Peyer's patch (tissue), 4 donors: ENCODE measurements at regions not wholly inside any gene's neighbourhood (a gene's known extent, or its start where the extent isn't known, plus 50 kb on each side); places are given as distances from the start of the nearest gene placed in this dataset.
A peak's percentile ranks its signal among the peaks of the same experiment; 100 is the strongest.

ENCODE experiments used
- DNase-seq, 3 donors: peaks; one replicate each; pipeline ENCODE4 v3.0.0-alpha.2; 2017 to 2019
- H3K27ac ChIP-seq, 4 donors: fragments of 200-600 bp; sonication (generic); one replicate each; pipeline ENCODE4 v1.5.1; 2016 to 2019
- H3K27me3 ChIP-seq, 2 donors: fragments of 200-600 bp; sonication (generic); one replicate each; pipeline ENCODE4 v1.5.1; 2019
- H3K36me3 ChIP-seq, 3 donors: fragments of 200-600 bp; sonication (generic); one replicate each; pipeline ENCODE4 v1.5.1; 2016 to 2019
- H3K4me1 ChIP-seq, 4 donors: fragments of 200-600 bp; sonication (generic); one replicate each; pipeline ENCODE4 v1.5.1; 2016 to 2019
- H3K4me3 ChIP-seq, 4 donors: fragments of 200-600 bp; sonication (generic); 1 replicate in 3 of 4; 2 replicates in 1 of 4; pipeline ENCODE4 v1.5.1; 2016 to 2019; ENCODE audit warnings: mild to moderate bottlenecking in 1 of 4
- H3K9me3 ChIP-seq, 4 donors: fragments of 200-600 bp; sonication (generic); one replicate each; pipeline ENCODE4 v1.5.1; 2016 to 2019; ENCODE audit warnings: mild to moderate bottlenecking in 1 of 4
- CTCF ChIP-seq, 6 experiments: fragments of 450-650 bp in 4 of 6; fragments of 200-600 bp in 2 of 6; sonication (generic) in 1 of 6; IDR thresholded peaks; one replicate each; pipeline ENCODE4 v1.5.1; 2017 to 2019; ENCODE audit warnings: antibody characterized with exemption in 6 of 6, mild to moderate bottlenecking in 3 of 6, moderate library complexity in 1 of 6
- POLR2A ChIP-seq, 2 donors: fragments of 450-650 bp; IDR thresholded peaks; one replicate each; pipeline ENCODE4 v1.5.1; 2017; ENCODE audit warnings: antibody characterized with exemption in 2 of 2, mild to moderate bottlenecking in 2 of 2, moderate library complexity in 2 of 2

GRCh38 chr20:53880108-53880641, 190.2 kb downstream of the BCAS1 start:
- H3K9me3 ChIP-seq = no peaks in the 10 kb centered on the region
- H3K27ac ChIP-seq = peak overlapping the region in 1 of 4 donors; percentile 9
- DNase-seq = no peak
- TF ChIP-seq POLR2A (IDR thresholded peaks at IDR 0.05) (no peak), CTCF (IDR thresholded peaks at IDR 0.05) (no peak)
- H3K36me3 ChIP-seq = no peaks in the 10 kb centered on the region
- no peaks in the 10 kb centered on the region for H3K27me3 ChIP-seq
- no peak overlapping the region for H3K4me3 ChIP-seq
- H3K4me1 ChIP-seq = peaks cover 0 to 11% (median 0%) of the 10 kb centered on the region in 4 donors

GRCh38 chr20:53879048-53879684, 191.2 kb downstream of the BCAS1 start:
- Histone ChIP-seq H3K36me3 (no peaks in the 10 kb centered on the region), H3K27ac (peak overlapping the region in 2 of 4 donors; percentile 9 to 47), H3K4me3 (no peak overlapping the region), H3K9me3 (no peaks in the 10 kb centered on the region), H3K27me3 (no peaks in the 10 kb centered on the region), H3K4me1 (peaks cover 0 to 11% (median 0%) of the 10 kb centered on the region in 4 donors)
- DNase-seq = no peak
- TF ChIP-seq CTCF (IDR thresholded peaks at IDR 0.05) (no peak), POLR2A (IDR thresholded peaks at IDR 0.05) (no peak)

- H3K27me3 ChIP-seq = no peaks in the 10 kb centered on the region
- peaks cover 0 to 11% (median under 1%) of the 10 kb centered on the region in 4 donors for H3K4me1 ChIP-seq
- TF ChIP-seq POLR2A (IDR thresholded peaks at IDR 0.05) (no peak), CTCF (IDR thresholded peaks at IDR 0.05) (no peak)
- no peak overlapping the region for H3K27ac ChIP-seq
- DNase-seq = no peak
- no peaks in the 10 kb centered on the region for H3K9me3 ChIP-seq
- H3K4me3 ChIP-seq = no peak overlapping the region
- no peaks in the 10 kb centered on the region for H3K36me3 ChIP-seq
Measured at GRCh38 chr20:53878262-53879047, 191.9 kb downstream of the BCAS1 start.

GRCh38 chr20:53876956-53877355, 193.4 kb downstream of the BCAS1 start:
- Histone ChIP-seq H3K36me3 (no peaks in the 10 kb centered on the region), H3K9me3 (no peaks in the 10 kb centered on the region), H3K27ac (no peak overlapping the region), H3K27me3 (no peaks in the 10 kb centered on the region), H3K4me1 (peaks cover 0 to 25% (median 6%) of the 10 kb centered on the region in 4 donors), H3K4me3 (no peak overlapping the region)
- TF ChIP-seq POLR2A (IDR thresholded peaks at IDR 0.05) = no peak
- TF ChIP-seq CTCF (IDR thresholded peaks at IDR 0.05) = no peak
- DNase-seq = no peak

- DNase-seq = no peak
- H3K4me1 ChIP-seq = peaks cover 0 to 30% (median 9%) of the 10 kb centered on the region in 4 donors
- no peaks in the 10 kb centered on the region for H3K36me3 ChIP-seq
- no peaks in the 10 kb centered on the region for H3K9me3 ChIP-seq
- no peak overlapping the region for H3K27ac ChIP-seq
- TF ChIP-seq CTCF (IDR thresholded peaks at IDR 0.05) (no peak), POLR2A (IDR thresholded peaks at IDR 0.05) (no peak)
- H3K27me3 ChIP-seq = no peaks in the 10 kb centered on the region
- H3K4me3 ChIP-seq = no peak overlapping the region
Measured at GRCh38 chr20:53876470-53876869, 193.9 kb downstream of the BCAS1 start.
